ENCODE measurements at regions not wholly inside any gene's neighbourhood (a gene's known extent, or its start where the extent isn't known, plus 50 kb on each side); places are given as distances from the start of the nearest gene placed in this dataset.

DNA sequence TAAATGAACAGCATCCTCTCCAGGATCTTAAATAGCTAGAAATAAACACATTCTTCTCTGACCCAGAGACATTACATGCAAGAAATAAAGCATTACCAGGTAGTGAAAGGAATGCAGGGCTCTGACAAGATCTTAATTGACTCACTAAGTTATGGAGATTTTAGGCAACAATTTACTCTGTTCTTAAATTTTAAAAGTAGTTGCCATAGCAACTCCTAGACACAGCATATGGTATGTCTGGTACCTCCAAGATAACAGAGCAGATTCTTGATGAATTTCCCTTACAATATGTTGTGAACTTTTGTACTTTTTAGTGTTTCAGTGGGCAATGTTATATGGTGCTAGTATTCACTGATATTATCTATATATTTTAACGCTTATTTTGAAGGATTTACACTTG is 76.7 kb upstream of the G2E3 start:
- TF ChIP-seq, protein P1, sequence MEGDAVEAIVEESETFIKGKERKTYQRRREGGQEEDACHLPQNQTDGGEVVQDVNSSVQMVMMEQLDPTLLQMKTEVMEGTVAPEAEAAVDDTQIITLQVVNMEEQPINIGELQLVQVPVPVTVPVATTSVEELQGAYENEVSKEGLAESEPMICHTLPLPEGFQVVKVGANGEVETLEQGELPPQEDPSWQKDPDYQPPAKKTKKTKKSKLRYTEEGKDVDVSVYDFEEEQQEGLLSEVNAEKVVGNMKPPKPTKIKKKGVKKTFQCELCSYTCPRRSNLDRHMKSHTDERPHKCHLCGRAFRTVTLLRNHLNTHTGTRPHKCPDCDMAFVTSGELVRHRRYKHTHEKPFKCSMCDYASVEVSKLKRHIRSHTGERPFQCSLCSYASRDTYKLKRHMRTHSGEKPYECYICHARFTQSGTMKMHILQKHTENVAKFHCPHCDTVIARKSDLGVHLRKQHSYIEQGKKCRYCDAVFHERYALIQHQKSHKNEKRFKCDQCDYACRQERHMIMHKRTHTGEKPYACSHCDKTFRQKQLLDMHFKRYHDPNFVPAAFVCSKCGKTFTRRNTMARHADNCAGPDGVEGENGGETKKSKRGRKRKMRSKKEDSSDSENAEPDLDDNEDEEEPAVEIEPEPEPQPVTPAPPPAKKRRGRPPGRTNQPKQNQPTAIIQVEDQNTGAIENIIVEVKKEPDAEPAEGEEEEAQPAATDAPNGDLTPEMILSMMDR (conservative IDR thresholded peaks at IDR 0.05; ENCODE audit: low read length), result no peak
- TF ChIP-seq EZH2phosphoT487 (IDR thresholded peaks at IDR 0.05; ENCODE audit: borderline replicate concordance), result no peak

All from Loucy (cell line).